ENCODE measurements at regions not wholly inside any gene's neighbourhood (a gene's known extent, or its start where the extent isn't known, plus 50 kb on each side); places are given as distances from the start of the nearest gene placed in this dataset.
A peak's percentile ranks its signal among the peaks of the same experiment; 100 is the strongest.
"Not testable (repeated sequence)": the region's sequence is repeated elsewhere in the genome, so short reads cannot be mapped to it uniquely, and the experiment has no call there.

- DNase-seq (ENCODE audit: low read depth, low spot score): no peak
These were observed 115.8 kb upstream of the SLC35F3 start for GRCh38 chr1:233788687-233789086.

GRCh38 chr1:233790121-233790520 is 114.4 kb upstream of the SLC35F3 start:
- no peak for DNase-seq (ENCODE audit: low read depth, low spot score)

- peak; percentile 5 for DNase-seq (ENCODE audit: low read depth, low spot score)
These were observed 113.7 kb upstream of the SLC35F3 start for GRCh38 chr1:233790662-233791371.

- DNase-seq (ENCODE audit: low read depth, low spot score): no peak
These were observed 113.1 kb upstream of the SLC35F3 start for GRCh38 chr1:233791372-233791703.

GRCh38 chr1:233791721-233792120 is 112.8 kb upstream of the SLC35F3 start:
- DNase-seq (ENCODE audit: low read depth, low spot score): no peak

GRCh38 chr1:233794863-233795262 is 109.6 kb upstream of the SLC35F3 start:
- DNase-seq (ENCODE audit: low read depth, low spot score): no peak

- DNase-seq (ENCODE audit: low read depth, low spot score): no peak
These were observed 108.2 kb upstream of the SLC35F3 start for GRCh38 chr1:233796146-233796783.

GRCh38 chr1:233802611-233803010 is 101.9 kb upstream of the SLC35F3 start:
- no peak for DNase-seq (ENCODE audit: low read depth, low spot score)

- no peak for DNase-seq (ENCODE audit: low read depth, low spot score)
These were observed 98.7 kb upstream of the SLC35F3 start for GRCh38 chr1:233805786-233806185.

GRCh38 chr1:233815357-233815756 is 89.1 kb upstream of the SLC35F3 start:
- no peak for DNase-seq (ENCODE audit: low read depth, low spot score)

- no peak for DNase-seq (ENCODE audit: low read depth, low spot score)
These were observed 88.6 kb upstream of the SLC35F3 start for GRCh38 chr1:233815865-233816264.

- DNase-seq (ENCODE audit: low read depth, low spot score): no peak
These were observed 88.1 kb upstream of the SLC35F3 start for GRCh38 chr1:233816348-233816747.

- DNase-seq (ENCODE audit: low read depth, low spot score): no peak
These were observed 85.4 kb upstream of the SLC35F3 start for GRCh38 chr1:233819042-233819441.

GRCh38 chr1:233824179-233824578 is 80.3 kb upstream of the SLC35F3 start:
- not testable (repeated sequence) for DNase-seq (ENCODE audit: low read depth, low spot score)

GRCh38 chr1:233827937-233828336 is 76.5 kb upstream of the SLC35F3 start:
- DNase-seq (ENCODE audit: low read depth, low spot score): not testable (repeated sequence)

GRCh38 chr1:233828480-233828879 is 76.0 kb upstream of the SLC35F3 start:
- no peak for DNase-seq (ENCODE audit: low read depth, low spot score)

- DNase-seq (ENCODE audit: low read depth, low spot score): no peak
These were observed 69.9 kb upstream of the SLC35F3 start for GRCh38 chr1:233834609-233835008.

GRCh38 chr1:233838207-233838606 is 66.3 kb upstream of the SLC35F3 start:
- not testable (repeated sequence) for DNase-seq (ENCODE audit: low read depth, low spot score)

- DNase-seq (ENCODE audit: low read depth, low spot score): no peak
These were observed 60.8 kb upstream of the SLC35F3 start for GRCh38 chr1:233843525-233844204.

GRCh38 chr1:233844275-233844674 is 60.2 kb upstream of the SLC35F3 start:
- DNase-seq (ENCODE audit: low read depth, low spot score): no peak

- no peak for DNase-seq (ENCODE audit: low read depth, low spot score)
These were observed 59.8 kb upstream of the SLC35F3 start for GRCh38 chr1:233844692-233845091.
